PC-9 (cell line): ENCODE measurements at regions not wholly inside any gene's neighbourhood (a gene's known extent, or its start where the extent isn't known, plus 50 kb on each side); places are given as distances from the start of the nearest gene placed in this dataset.

ENCODE experiments used
- BruUV-seq: library from RNA; stranded (reverse); fragments of 400-500 nt; replicated peaks from 2 replicates; lab custom pipeline; 2021; lab: Mats Ljungman, UMichigan
- CTCF ChIA-PET: fragments of 300-600 bp; sonication (Branson Sonifier 250); formaldehyde crosslinking; loops from one replicate; lab custom pipeline; 2022; ENCODE audit warnings: antibody characterized with exemption; lab: Charles Lee
- POLR2A ChIA-PET: fragments of 300-600 bp; sonication (Branson Sonifier 250); formaldehyde crosslinking; loops from one replicate; lab custom pipeline; 2022; ENCODE audit warnings: antibody characterized with exemption; ENCODE audit not compliant: unreplicated experiment; lab: Charles Lee
- DNase-seq, 2 experiments: peaks; one replicate each; pipeline versions ENCODE4 v3.0.0 to v3.0.0-alpha.2; 2015 to 2022; ENCODE audit warnings: mixed read lengths in 1 of 2
- H2AFZ ChIP-seq: fragments of 200-600 bp; sonication (generic); 2 replicates; pipeline ENCODE4 v1.8.1; 2017; ENCODE audit warnings: antibody characterized with exemption
- H3F3A ChIP-seq: fragments of 200-600 bp; sonication (generic); 2 replicates; pipeline ENCODE4 v1.8.1; 2017; ENCODE audit warnings: antibody characterized with exemption, mild to moderate bottlenecking, low read depth; ENCODE audit not compliant: insufficient read depth
- H3K27ac ChIP-seq: fragments of 200-600 bp; sonication (generic); 2 replicates; pipeline ENCODE4 v1.6.1; 2016; ENCODE audit warnings: mixed run types
- H3K27me3 ChIP-seq: fragments of 200-600 bp; sonication (generic); 2 replicates; pipeline ENCODE4 v1.6.1; 2016; ENCODE audit warnings: low read depth, mixed run types; ENCODE audit not compliant: insufficient read depth
- H3K36me3 ChIP-seq: fragments of 200-600 bp; sonication (generic); 2 replicates; pipeline ENCODE4 v1.6.1; 2016; ENCODE audit warnings: low read depth, mixed run types
- H3K4me1 ChIP-seq: fragments of 200-600 bp; sonication (generic); replicated peaks from 2 replicates; pipeline ENCODE4 v1.6.1; 2016; ENCODE audit warnings: mixed run types; ENCODE audit not compliant: insufficient read depth
- H3K4me2 ChIP-seq: fragments of 200-600 bp; sonication (generic); 2 replicates; pipeline ENCODE4 v1.6.1; 2017; ENCODE audit warnings: mixed run types
- H3K4me3 ChIP-seq: fragments of 200-600 bp; sonication (generic); 2 replicates; pipeline ENCODE4 v1.6.1; 2016; ENCODE audit warnings: mixed run types
- H3K79me2 ChIP-seq: fragments of 200-600 bp; sonication (generic); 2 replicates; pipeline ENCODE4 v1.6.1; 2017; ENCODE audit warnings: low read depth, mixed run types
- H3K9me2 ChIP-seq: fragments of 200-600 bp; sonication (generic); 2 replicates; pipeline ENCODE4 v1.8.1; 2017; ENCODE audit warnings: mild to moderate bottlenecking; ENCODE audit not compliant: insufficient read depth
- H3K9me3 ChIP-seq: fragments of 200-600 bp; sonication (generic); 2 replicates; pipeline ENCODE4 v1.8.1; 2016; ENCODE audit warnings: low read depth; ENCODE audit not compliant: insufficient read depth
- H4K20me1 ChIP-seq: fragments of 200-600 bp; sonication (generic); 2 replicates; pipeline ENCODE4 v1.8.1; 2017; ENCODE audit not compliant: insufficient read depth
- EZH2 ChIP-seq: fragments of 200-600 bp; sonication (generic); IDR thresholded peaks from 2 replicates; pipeline ENCODE4 v1.8.0; 2017; ENCODE audit warnings: antibody characterized with exemption, low read depth
- intact Hi-C: fragments of 100-400 bp; cut with micrococcal nuclease; formaldehyde crosslinking; loops from one replicate; pipeline ENCODE4 v1.10.0; 2022; ENCODE audit not compliant: unreplicated experiment
- TF ChIP-seq, protein P1 (sequence below): fragments of 200-600 bp; sonication (generic); conservative IDR thresholded peaks from 2 replicates; pipeline ENCODE4 v1.6.1; 2017; ENCODE audit warnings: mixed run types, antibody characterized with exemption, mild to moderate bottlenecking, moderate library complexity

- H3K27ac ChIP-seq: no peak overlapping the region
- intact Hi-C loops: no loop called here
- peaks cover 5% of the 10 kb centered on the region; the same call in 1 of the 2 replicates for H3K9me3 ChIP-seq
- no peaks in the 10 kb centered on the region; the same call in 1 of the 2 replicates for H3K36me3 ChIP-seq
- CTCF ChIA-PET: no interaction called here
- BruUV-seq: no TSS peak
- H3K9me2 ChIP-seq: peaks cover 4% of the 10 kb centered on the region; the same call in 1 of the 2 replicates
- no peak for DNase-seq
- no peaks in the 10 kb centered on the region for H3K4me1 ChIP-seq
- H3K4me3 ChIP-seq: no peak overlapping the region
- H2AFZ ChIP-seq: no peak overlapping the region
- no peaks in the 10 kb centered on the region for H3F3A ChIP-seq
- H3K27me3 ChIP-seq: no peaks in the 10 kb centered on the region
- TF ChIP-seq, protein P1, sequence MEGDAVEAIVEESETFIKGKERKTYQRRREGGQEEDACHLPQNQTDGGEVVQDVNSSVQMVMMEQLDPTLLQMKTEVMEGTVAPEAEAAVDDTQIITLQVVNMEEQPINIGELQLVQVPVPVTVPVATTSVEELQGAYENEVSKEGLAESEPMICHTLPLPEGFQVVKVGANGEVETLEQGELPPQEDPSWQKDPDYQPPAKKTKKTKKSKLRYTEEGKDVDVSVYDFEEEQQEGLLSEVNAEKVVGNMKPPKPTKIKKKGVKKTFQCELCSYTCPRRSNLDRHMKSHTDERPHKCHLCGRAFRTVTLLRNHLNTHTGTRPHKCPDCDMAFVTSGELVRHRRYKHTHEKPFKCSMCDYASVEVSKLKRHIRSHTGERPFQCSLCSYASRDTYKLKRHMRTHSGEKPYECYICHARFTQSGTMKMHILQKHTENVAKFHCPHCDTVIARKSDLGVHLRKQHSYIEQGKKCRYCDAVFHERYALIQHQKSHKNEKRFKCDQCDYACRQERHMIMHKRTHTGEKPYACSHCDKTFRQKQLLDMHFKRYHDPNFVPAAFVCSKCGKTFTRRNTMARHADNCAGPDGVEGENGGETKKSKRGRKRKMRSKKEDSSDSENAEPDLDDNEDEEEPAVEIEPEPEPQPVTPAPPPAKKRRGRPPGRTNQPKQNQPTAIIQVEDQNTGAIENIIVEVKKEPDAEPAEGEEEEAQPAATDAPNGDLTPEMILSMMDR: no peak
- no peak for TF ChIP-seq EZH2
- H3K4me2 ChIP-seq: no peak overlapping the region
- POLR2A ChIA-PET: no interaction called here
- H4K20me1 ChIP-seq: no peaks in the 10 kb centered on the region
- no peaks in the 10 kb centered on the region for H3K79me2 ChIP-seq
Measured at GRCh38 chr9:115730396-115730795, 423.2 kb upstream of the PAPPA start.

DNA sequence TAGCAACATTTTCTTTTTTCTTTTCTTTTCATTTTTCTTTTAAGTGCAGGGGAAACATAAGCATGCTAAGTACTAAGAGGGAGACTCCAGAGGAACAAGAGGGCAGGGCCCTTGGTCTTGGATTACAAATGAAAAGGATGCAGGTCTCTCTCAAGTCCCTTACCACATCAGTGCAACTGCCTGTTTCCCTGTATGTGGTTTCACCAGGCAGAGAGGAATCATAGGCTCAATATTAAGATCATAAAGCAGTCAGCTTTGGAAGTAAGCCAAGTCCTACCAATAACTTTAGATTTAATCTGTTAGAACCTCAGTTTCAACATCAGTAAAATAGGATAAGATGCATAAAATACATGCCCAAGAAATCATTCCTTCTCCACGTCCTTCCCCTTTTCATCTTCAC is 422.7 kb upstream of the PAPPA start:
- ChIA-PET POLR2A (no interaction called here), CTCF (no interaction called here)
- Histone ChIP-seq H3F3A (no peaks in the 10 kb centered on the region), H3K4me1 (no peaks in the 10 kb centered on the region), H3K27me3 (no peaks in the 10 kb centered on the region), H3K27ac (no peak overlapping the region), H4K20me1 (no peaks in the 10 kb centered on the region), H3K9me2 (peaks cover 4% of the 10 kb centered on the region; the same call in 1 of the 2 replicates), H3K4me3 (no peak overlapping the region), H3K9me3 (peaks cover 5% of the 10 kb centered on the region; the same call in 1 of the 2 replicates), H3K79me2 (no peaks in the 10 kb centered on the region), H3K4me2 (no peak overlapping the region), H3K36me3 (no peaks in the 10 kb centered on the region; the same call in 1 of the 2 replicates), H2AFZ (no peak overlapping the region)
- no TSS peak for BruUV-seq
- DNase-seq: no peak
- intact Hi-C loops: no loop called here
- no peak for TF ChIP-seq EZH2
- TF ChIP-seq, protein P1: no peak

- no peaks in the 10 kb centered on the region for H3K36me3 ChIP-seq
- H3K4me2 ChIP-seq: no peak overlapping the region
- no peaks in the 10 kb centered on the region for H3F3A ChIP-seq
- H3K79me2 ChIP-seq: no peaks in the 10 kb centered on the region
- TF ChIP-seq, protein P1: no peak
- TF ChIP-seq EZH2: no peak
- H2AFZ ChIP-seq: no peak overlapping the region
- BruUV-seq: no TSS peak
- POLR2A ChIA-PET: no interaction called here
- intact Hi-C loops: no loop called here
- H3K27ac ChIP-seq: no peak overlapping the region
- CTCF ChIA-PET: no interaction called here
- H3K9me3 ChIP-seq: peaks cover 5% of the 10 kb centered on the region; the same call in 1 of the 2 replicates
- H3K4me3 ChIP-seq: no peak overlapping the region
- no peaks in the 10 kb centered on the region for H3K27me3 ChIP-seq
- H4K20me1 ChIP-seq: no peaks in the 10 kb centered on the region
- peaks cover 4% of the 10 kb centered on the region; the same call in 1 of the 2 replicates for H3K9me2 ChIP-seq
- no peaks in the 10 kb centered on the region for H3K4me1 ChIP-seq
- DNase-seq: no peak
Measured at GRCh38 chr9:115733318-115734110, 420.1 kb upstream of the PAPPA start.
